Lower leg skin (tissue), 3 donors: ENCODE measurements at regions not wholly inside any gene's neighbourhood (a gene's known extent, or its start where the extent isn't known, plus 50 kb on each side); places are given as distances from the start of the nearest gene placed in this dataset.

Experiments
- CTCF ChIP-seq, 3 donors: fragments of 450-650 bp; IDR thresholded peaks; one replicate each; pipeline ENCODE4 v1.5.1; 2016; ENCODE audit warnings: antibody characterized with exemption in 3 of 3, mild to moderate bottlenecking in 3 of 3, moderate library complexity in 2 of 3
- POLR2A ChIP-seq, 2 donors: fragments of 450-650 bp; IDR thresholded peaks; one replicate each; pipeline ENCODE4 v1.6.1; 2016 to 2017; ENCODE audit warnings: antibody characterized with exemption in 2 of 2, mild to moderate bottlenecking in 1 of 2, moderate library complexity in 1 of 2

- TF ChIP-seq CTCF (IDR thresholded peaks at IDR 0.05) (no peak), POLR2A (IDR thresholded peaks at IDR 0.05) (no peak)
Measured at GRCh38 chr18:64752707-64753106, 603.8 kb upstream of the LINC00305 start.
